ENCODE measurements at regions not wholly inside any gene's neighbourhood (a gene's known extent, or its start where the extent isn't known, plus 50 kb on each side); places are given as distances from the start of the nearest gene placed in this dataset.

DNA sequence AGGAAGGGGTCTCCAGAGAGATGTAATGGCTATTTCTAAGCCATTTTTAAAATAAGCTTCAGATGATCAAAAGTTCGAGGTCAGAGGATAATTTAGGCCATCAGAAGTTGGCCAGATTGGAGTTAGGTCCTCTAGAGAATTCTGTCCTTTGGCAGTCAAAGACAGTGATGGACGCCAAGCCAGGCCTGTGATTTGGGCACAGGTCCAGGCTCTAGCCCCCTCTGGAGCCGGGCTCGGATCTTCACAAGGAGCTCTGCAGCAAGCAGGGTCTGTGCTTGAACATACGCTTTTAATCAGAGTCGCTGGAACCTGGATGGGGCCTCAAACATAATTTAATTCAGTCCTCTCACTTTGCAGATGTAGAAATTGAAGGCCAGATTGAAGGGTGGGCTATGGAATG is 151.4 kb upstream of the BCL6 start:
- no peak for TF ChIP-seq CEBPB (IDR thresholded peaks at IDR 0.05; ENCODE audit: borderline replicate concordance in 1 of 2, low read depth in 2 of 2, low read length in 2 of 2)
- no peak for TF ChIP-seq NR2C2 (IDR thresholded peaks at IDR 0.05; ENCODE audit: borderline replicate concordance, control insufficient read depth, insufficient read length, low read depth)
- no peak for TF ChIP-seq YY1 (IDR thresholded peaks at IDR 0.05; ENCODE audit: low read depth, low read length)
- no peak for TF ChIP-seq SREBF2 (IDR thresholded peaks at IDR 0.05; ENCODE audit: low read length)
- TF ChIP-seq SMAD1 (IDR thresholded peaks at IDR 0.05; ENCODE audit: low read depth, partially characterized antibody) = no peak
- TF ChIP-seq, protein P1, sequence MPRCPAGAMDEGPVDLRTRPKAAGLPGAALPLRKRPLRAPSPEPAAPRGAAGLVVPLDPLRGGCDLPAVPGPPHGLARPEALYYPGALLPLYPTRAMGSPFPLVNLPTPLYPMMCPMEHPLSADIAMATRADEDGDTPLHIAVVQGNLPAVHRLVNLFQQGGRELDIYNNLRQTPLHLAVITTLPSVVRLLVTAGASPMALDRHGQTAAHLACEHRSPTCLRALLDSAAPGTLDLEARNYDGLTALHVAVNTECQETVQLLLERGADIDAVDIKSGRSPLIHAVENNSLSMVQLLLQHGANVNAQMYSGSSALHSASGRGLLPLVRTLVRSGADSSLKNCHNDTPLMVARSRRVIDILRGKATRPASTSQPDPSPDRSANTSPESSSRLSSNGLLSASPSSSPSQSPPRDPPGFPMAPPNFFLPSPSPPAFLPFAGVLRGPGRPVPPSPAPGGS (IDR thresholded peaks at IDR 0.05; ENCODE audit: borderline replicate concordance, insufficient read depth, low read depth, low read length, poor library complexity, severe bottlenecking) = no peak
- TF ChIP-seq, protein P2, sequence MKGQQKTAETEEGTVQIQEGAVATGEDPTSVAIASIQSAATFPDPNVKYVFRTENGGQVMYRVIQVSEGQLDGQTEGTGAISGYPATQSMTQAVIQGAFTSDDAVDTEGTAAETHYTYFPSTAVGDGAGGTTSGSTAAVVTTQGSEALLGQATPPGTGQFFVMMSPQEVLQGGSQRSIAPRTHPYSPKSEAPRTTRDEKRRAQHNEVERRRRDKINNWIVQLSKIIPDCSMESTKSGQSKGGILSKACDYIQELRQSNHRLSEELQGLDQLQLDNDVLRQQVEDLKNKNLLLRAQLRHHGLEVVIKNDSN (IDR thresholded peaks at IDR 0.05; ENCODE audit: borderline replicate concordance, extremely low read length, insufficient read depth, low read depth, low read length) = no peak
- no peak for TF ChIP-seq BMI1 (IDR thresholded peaks at IDR 0.05; ENCODE audit: borderline replicate concordance)
- no peak for TF ChIP-seq RAD51 (IDR thresholded peaks at IDR 0.05)
- TF ChIP-seq JUND (IDR thresholded peaks at IDR 0.05; ENCODE audit: low read depth, low read length) = no peak
- TF ChIP-seq TCF7 (IDR thresholded peaks at IDR 0.05; ENCODE audit: borderline replicate concordance) = no peak
- TF ChIP-seq TBL1XR1 (IDR thresholded peaks at IDR 0.05; ENCODE audit: low read depth, low read length) = no peak
- TF ChIP-seq, protein P3, sequence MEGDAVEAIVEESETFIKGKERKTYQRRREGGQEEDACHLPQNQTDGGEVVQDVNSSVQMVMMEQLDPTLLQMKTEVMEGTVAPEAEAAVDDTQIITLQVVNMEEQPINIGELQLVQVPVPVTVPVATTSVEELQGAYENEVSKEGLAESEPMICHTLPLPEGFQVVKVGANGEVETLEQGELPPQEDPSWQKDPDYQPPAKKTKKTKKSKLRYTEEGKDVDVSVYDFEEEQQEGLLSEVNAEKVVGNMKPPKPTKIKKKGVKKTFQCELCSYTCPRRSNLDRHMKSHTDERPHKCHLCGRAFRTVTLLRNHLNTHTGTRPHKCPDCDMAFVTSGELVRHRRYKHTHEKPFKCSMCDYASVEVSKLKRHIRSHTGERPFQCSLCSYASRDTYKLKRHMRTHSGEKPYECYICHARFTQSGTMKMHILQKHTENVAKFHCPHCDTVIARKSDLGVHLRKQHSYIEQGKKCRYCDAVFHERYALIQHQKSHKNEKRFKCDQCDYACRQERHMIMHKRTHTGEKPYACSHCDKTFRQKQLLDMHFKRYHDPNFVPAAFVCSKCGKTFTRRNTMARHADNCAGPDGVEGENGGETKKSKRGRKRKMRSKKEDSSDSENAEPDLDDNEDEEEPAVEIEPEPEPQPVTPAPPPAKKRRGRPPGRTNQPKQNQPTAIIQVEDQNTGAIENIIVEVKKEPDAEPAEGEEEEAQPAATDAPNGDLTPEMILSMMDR (IDR thresholded peaks at IDR 0.05 in 2 of 3, conservative IDR thresholded peaks at IDR 0.05 in 1 of 3; ENCODE audit: control insufficient read depth in 2 of 3, extremely low read depth in 1 of 3, insufficient read depth in 1 of 3, low read depth in 3 of 3, low read length in 3 of 3) = no peak
- TF ChIP-seq, protein P4, sequence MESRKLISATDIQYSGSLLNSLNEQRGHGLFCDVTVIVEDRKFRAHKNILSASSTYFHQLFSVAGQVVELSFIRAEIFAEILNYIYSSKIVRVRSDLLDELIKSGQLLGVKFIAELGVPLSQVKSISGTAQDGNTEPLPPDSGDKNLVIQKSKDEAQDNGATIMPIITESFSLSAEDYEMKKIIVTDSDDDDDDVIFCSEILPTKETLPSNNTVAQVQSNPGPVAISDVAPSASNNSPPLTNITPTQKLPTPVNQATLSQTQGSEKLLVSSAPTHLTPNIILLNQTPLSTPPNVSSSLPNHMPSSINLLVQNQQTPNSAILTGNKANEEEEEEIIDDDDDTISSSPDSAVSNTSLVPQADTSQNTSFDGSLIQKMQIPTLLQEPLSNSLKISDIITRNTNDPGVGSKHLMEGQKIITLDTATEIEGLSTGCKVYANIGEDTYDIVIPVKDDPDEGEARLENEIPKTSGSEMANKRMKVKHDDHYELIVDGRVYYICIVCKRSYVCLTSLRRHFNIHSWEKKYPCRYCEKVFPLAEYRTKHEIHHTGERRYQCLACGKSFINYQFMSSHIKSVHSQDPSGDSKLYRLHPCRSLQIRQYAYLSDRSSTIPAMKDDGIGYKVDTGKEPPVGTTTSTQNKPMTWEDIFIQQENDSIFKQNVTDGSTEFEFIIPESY (IDR thresholded peaks at IDR 0.05) = no peak
